Muscle layer of duodenum (tissue), 2 donors: ENCODE measurements at regions not wholly inside any gene's neighbourhood (a gene's known extent, or its start where the extent isn't known, plus 50 kb on each side); places are given as distances from the start of the nearest gene placed in this dataset.

Source experiments
- H3K27ac ChIP-seq: one replicate; pipeline ENCODE4 v1.7.0; 2013; ENCODE audit warnings: mild to moderate bottlenecking, low read length
- H3K27me3 ChIP-seq: one replicate; pipeline ENCODE4 v1.7.0; 2013; ENCODE audit warnings: low read depth, mild to moderate bottlenecking, control low read depth, low read length
- H3K36me3 ChIP-seq, 2 donors: one replicate each; pipeline ENCODE4 v1.7.0; 2013; ENCODE audit warnings: low read length in 2 of 2, control low read depth in 1 of 2, mild to moderate bottlenecking in 1 of 2; ENCODE audit not compliant: insufficient read depth in 2 of 2, control insufficient read depth in 1 of 2
- H3K4me1 ChIP-seq, 2 donors: one replicate each; pipeline ENCODE4 v1.7.0; 2013; ENCODE audit warnings: low read length in 2 of 2, mild to moderate bottlenecking in 2 of 2, control low read depth in 1 of 2, moderate library complexity in 1 of 2; ENCODE audit not compliant: insufficient read depth in 2 of 2, control insufficient read depth in 1 of 2
- H3K4me3 ChIP-seq, 2 donors: one replicate each; pipeline ENCODE4 v1.7.0; 2013; ENCODE audit warnings: low read length in 2 of 2, low read depth in 1 of 2, mild to moderate bottlenecking in 1 of 2
- H3K9me3 ChIP-seq, 2 donors: one replicate each; pipeline ENCODE4 v1.7.0; 2013; ENCODE audit warnings: low read length in 2 of 2, control low read depth in 1 of 2, mild to moderate bottlenecking in 1 of 2; ENCODE audit not compliant: control insufficient read depth in 1 of 2
- donor health status: healthy.

GRCh38 chr4:181508601-181509000 lies 734.6 kb upstream of the TENM3 start:
- H3K4me1 ChIP-seq: no peaks in the 10 kb centered on the region
- no peaks in the 10 kb centered on the region for H3K36me3 ChIP-seq
- no peak overlapping the region for H3K27ac ChIP-seq
- no peak overlapping the region for H3K4me3 ChIP-seq
- no peaks in the 10 kb centered on the region for H3K9me3 ChIP-seq
- H3K27me3 ChIP-seq: no peaks in the 10 kb centered on the region

DNA sequence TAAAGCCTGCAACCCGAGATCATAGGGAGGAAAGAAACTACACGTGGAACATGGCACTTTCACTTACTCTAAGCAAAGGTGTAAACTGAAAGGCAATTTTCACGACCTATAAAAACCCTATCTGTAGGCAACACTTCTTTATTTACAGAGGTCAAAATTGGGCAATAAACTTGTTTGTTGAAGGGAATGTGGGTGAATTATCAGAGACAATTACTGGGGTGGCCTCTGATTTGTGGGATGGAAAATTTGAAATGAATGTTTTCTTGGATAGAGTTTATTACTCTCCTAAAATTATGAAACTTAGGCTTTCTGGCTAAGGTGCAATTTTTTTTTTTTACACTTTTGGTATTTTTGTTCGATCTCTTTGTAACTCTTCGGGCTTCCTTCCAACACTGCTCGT lies 734.1 kb upstream of the TENM3 start:
- H3K36me3 ChIP-seq: no peaks in the 10 kb centered on the region
- no peak overlapping the region for H3K27ac ChIP-seq
- no peaks in the 10 kb centered on the region for H3K27me3 ChIP-seq
- no peak overlapping the region for H3K4me3 ChIP-seq
- no peaks in the 10 kb centered on the region for H3K9me3 ChIP-seq
- H3K4me1 ChIP-seq: no peaks in the 10 kb centered on the region

DNA sequence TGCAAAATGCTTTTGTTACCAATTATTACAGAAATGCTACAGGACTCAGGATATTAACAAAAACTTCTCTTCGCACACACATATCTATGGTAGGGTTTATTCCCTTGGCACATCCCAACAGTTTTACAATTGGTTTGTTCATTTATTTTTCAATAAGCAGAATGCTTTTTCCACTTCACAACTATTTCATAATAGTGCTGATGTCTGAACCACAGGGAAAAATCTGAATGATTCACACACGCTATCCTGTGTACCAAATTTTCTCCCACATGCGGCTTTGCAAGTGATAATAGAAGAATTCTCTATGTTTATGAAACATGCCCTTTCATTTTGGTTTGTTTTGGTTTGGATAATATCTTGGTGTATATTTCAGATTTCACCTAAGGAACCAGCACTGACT lies 725.7 kb upstream of the TENM3 start:
- H3K9me3 ChIP-seq: no peaks in the 10 kb centered on the region
- H3K4me3 ChIP-seq: no peak overlapping the region
- H3K4me1 ChIP-seq: no peaks in the 10 kb centered on the region
- no peak overlapping the region for H3K27ac ChIP-seq
- H3K27me3 ChIP-seq: no peaks in the 10 kb centered on the region
- H3K36me3 ChIP-seq: no peaks in the 10 kb centered on the region

- Histone ChIP-seq H3K27ac (no peak overlapping the region), H3K9me3 (no peaks in the 10 kb centered on the region), H3K4me1 (no peaks in the 10 kb centered on the region), H3K36me3 (no peaks in the 10 kb centered on the region), H3K4me3 (no peak overlapping the region), H3K27me3 (no peaks in the 10 kb centered on the region)
Observed at GRCh38 chr4:181520790-181521189, 722.4 kb upstream of the TENM3 start.

DNA sequence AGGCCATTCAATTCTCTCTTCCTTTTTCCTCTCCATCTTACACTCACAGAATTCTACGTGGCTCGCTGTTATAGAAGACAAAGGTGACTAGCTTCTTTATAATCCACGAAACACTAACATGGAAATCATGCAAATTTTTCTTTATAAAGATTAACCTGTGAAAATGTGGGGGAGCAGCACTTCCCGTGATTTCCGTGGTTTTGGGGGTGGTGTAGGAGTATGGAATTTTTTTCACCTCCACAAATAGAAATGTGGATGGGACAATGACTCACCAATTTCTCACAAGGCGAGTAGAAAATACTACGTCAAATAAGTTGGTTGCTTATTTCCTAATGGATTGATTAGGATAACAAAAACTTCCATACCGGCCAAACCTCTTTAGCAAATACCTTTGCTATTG lies 719.2 kb upstream of the TENM3 start:
- H3K4me3 ChIP-seq: no peak overlapping the region
- no peaks in the 10 kb centered on the region for H3K9me3 ChIP-seq
- H3K27me3 ChIP-seq: no peaks in the 10 kb centered on the region
- no peaks in the 10 kb centered on the region for H3K36me3 ChIP-seq
- no peaks in the 10 kb centered on the region for H3K4me1 ChIP-seq
- H3K27ac ChIP-seq: no peak overlapping the region

GRCh38 chr4:181524499-181524898 lies 718.7 kb upstream of the TENM3 start:
- H3K36me3 ChIP-seq: no peaks in the 10 kb centered on the region
- H3K27ac ChIP-seq: no peak overlapping the region
- H3K4me3 ChIP-seq: no peak overlapping the region
- no peaks in the 10 kb centered on the region for H3K9me3 ChIP-seq
- H3K27me3 ChIP-seq: no peaks in the 10 kb centered on the region
- H3K4me1 ChIP-seq: no peaks in the 10 kb centered on the region

DNA sequence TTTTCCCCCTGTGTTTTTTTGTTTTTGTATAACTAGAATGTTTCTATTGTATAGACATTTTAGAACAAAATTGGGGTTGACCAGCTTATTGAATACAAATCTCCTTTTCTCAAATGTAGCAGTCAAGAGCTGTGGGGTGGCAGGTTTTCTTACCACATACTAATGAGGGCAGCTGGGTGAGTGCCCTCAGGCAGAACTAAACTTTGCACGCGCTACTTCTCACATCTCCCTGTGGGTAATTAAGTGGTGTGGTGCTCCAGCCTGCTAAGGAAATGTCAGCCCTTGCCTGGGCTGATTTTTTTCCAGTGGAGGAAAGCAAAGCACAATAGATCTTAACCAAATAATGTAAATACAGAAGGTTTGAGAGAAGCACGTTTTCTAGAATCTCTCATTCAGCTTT lies 717.6 kb upstream of the TENM3 start:
- Histone ChIP-seq H3K27me3 (no peaks in the 10 kb centered on the region), H3K36me3 (no peaks in the 10 kb centered on the region), H3K9me3 (no peaks in the 10 kb centered on the region), H3K4me1 (no peaks in the 10 kb centered on the region), H3K4me3 (no peak overlapping the region), H3K27ac (no peak overlapping the region)

DNA sequence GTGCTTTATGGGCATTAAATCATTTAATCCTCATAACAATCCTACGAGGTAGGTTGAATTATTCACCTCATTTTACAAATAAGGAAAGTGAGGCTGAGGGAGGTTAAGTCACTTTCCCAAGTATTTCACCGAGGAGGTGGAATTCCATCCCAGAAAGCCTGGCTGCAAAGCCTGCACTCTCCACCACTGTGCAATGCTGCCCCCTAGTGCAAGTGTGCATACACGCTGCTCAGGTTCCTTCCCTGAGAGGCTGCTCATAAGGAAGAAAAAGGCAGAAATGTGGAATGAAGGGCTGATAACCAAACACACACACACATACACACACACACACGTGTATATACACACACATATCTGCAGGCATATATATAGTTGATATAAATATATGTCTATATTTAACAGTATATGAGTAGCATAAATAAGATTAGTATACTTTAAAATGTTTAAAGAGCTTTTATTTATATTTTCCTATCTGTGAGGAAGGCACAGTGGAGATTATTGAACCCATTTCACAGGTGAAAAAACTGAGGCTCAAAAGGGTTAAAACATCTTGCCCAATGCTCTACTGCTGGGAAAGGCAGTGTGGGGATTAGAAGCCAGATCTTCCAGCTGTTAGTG lies 714.5 kb upstream of the TENM3 start:
- H3K4me1 ChIP-seq: no peaks in the 10 kb centered on the region
- no peaks in the 10 kb centered on the region for H3K9me3 ChIP-seq
- H3K27me3 ChIP-seq: no peaks in the 10 kb centered on the region
- H3K36me3 ChIP-seq: no peaks in the 10 kb centered on the region
- H3K27ac ChIP-seq: no peak overlapping the region
- H3K4me3 ChIP-seq: no peak overlapping the region

DNA sequence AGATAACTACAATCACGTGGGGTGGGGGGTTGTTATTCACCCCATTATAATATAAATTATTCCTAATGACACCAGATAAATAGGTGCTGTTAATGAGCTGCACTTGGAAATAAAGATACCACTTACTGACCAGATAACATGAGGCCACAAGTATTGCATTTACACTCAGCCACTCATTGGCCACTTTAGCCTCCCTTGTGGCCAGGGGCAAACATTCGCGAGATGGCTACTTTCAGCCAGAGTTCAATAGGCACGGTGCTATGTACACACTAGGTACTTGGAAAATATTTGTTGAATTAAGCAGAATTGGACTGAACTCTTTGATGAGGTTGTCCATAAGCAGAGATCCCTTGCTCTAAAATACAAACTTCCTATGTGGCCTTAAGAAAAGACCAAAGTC lies 713.7 kb upstream of the TENM3 start:
- no peaks in the 10 kb centered on the region for H3K36me3 ChIP-seq
- H3K27me3 ChIP-seq: no peaks in the 10 kb centered on the region
- no peak overlapping the region for H3K4me3 ChIP-seq
- H3K27ac ChIP-seq: no peak overlapping the region
- H3K9me3 ChIP-seq: no peaks in the 10 kb centered on the region
- H3K4me1 ChIP-seq: no peaks in the 10 kb centered on the region

DNA sequence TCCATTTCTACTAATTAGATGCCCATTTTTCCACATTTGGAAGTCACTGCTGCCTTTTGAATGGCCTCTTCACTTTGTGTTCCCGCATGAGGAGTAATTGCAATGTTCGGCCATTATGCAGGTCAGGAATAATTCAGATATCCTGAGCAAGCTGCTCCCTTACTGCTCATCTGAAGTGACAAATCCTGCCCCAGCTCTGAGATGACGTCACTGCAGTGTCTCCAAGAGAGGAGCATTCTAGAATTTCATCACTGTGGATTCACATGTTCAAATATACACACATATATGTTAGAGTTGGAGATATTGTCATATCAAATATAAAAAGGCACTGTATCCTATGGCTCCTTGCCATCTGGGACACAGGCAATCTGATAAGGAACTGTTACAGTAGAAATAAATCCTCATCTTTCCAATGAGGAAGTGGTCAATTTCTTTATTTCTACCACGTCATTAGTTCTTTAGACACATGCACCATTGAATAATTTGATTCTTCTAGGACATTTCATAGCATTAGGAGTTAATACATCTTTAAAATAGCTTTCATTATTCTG lies 706.9 kb upstream of the TENM3 start:
- Histone ChIP-seq H3K9me3 (no peaks in the 10 kb centered on the region), H3K27ac (no peak overlapping the region), H3K27me3 (no peaks in the 10 kb centered on the region), H3K36me3 (no peaks in the 10 kb centered on the region), H3K4me1 (no peaks in the 10 kb centered on the region), H3K4me3 (no peak overlapping the region)

GRCh38 chr4:181536811-181537434 lies 706.3 kb upstream of the TENM3 start:
- no peaks in the 10 kb centered on the region for H3K9me3 ChIP-seq
- H3K27ac ChIP-seq: no peak overlapping the region
- no peak overlapping the region for H3K4me3 ChIP-seq
- H3K4me1 ChIP-seq: no peaks in the 10 kb centered on the region
- no peaks in the 10 kb centered on the region for H3K36me3 ChIP-seq
- H3K27me3 ChIP-seq: no peaks in the 10 kb centered on the region

DNA sequence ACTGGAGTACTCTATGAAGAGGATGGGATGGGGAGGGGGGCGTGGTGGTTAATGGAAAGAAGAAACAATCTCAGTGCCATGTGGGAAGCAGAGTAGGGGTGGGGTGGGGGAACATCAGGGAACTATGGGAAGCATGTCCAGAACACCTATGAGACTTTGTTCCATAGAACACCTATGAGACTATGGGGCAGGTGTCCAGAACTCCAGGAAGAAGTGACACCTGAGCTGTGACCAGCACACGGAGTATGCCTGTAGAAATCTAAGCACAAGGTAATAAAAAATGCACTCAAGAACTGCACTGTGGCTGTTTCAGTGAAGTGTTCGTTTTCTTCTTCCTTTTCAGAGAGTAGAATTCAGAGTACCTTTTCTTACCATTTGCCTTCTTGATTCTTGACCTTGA lies 704.8 kb upstream of the TENM3 start:
- Histone ChIP-seq H3K4me1 (no peaks in the 10 kb centered on the region), H3K36me3 (no peaks in the 10 kb centered on the region), H3K9me3 (no peaks in the 10 kb centered on the region), H3K4me3 (no peak overlapping the region), H3K27ac (no peak overlapping the region), H3K27me3 (no peaks in the 10 kb centered on the region)
